ENCODE measurements at regions not wholly inside any gene's neighbourhood (a gene's known extent, or its start where the extent isn't known, plus 50 kb on each side); places are given as distances from the start of the nearest gene placed in this dataset.

- no peak for TF ChIP-seq TAF1 (IDR thresholded peaks at IDR 0.05; ENCODE audit: borderline replicate concordance, low read depth, low read length)
- no peak for TF ChIP-seq POLR2A (IDR thresholded peaks at IDR 0.05; ENCODE audit: low read depth, low read length)
Measured at GRCh38 chr9:13383216-13383615, 103.7 kb upstream of the MPDZ start.

Data from GM12892 (cell line).